PC-3 (cell line): ENCODE measurements at regions not wholly inside any gene's neighbourhood (a gene's known extent, or its start where the extent isn't known, plus 50 kb on each side); places are given as distances from the start of the nearest gene placed in this dataset.

Source experiments
- ATAC-seq: fragments of 200-7000 bp; cut with Tn5 transposase; 2 replicates; pipeline ENCODE4 v1.9.1; 2020; ENCODE audit warnings: mild to moderate bottlenecking, moderate library complexity
- BruUV-seq: library from RNA; stranded (reverse); fragments of 400-500 nt; replicated peaks from 2 replicates; lab custom pipeline; 2021; lab: Mats Ljungman, UMichigan
- CTCF ChIA-PET: fragments of 300-600 bp; sonication (Branson Sonifier 250); formaldehyde crosslinking; loops from one replicate; lab custom pipeline; 2022; ENCODE audit warnings: antibody characterized with exemption; lab: Charles Lee
- POLR2A ChIA-PET: fragments of 300-600 bp; sonication (Branson Sonifier 250); formaldehyde crosslinking; loops from one replicate; lab custom pipeline; 2022; ENCODE audit warnings: antibody characterized with exemption; ENCODE audit not compliant: unreplicated experiment; lab: Charles Lee
- DNase-seq: peaks from one replicate; pipeline ENCODE4 v3.0.0-alpha.2; 2015
- H2AFZ ChIP-seq: fragments of 300-600 bp; sonication (generic); 2 replicates; pipeline ENCODE4 v1.6.0; 2016; ENCODE audit warnings: antibody characterized with exemption, low read length
- H3F3A ChIP-seq: fragments of 300-600 bp; sonication (generic); one replicate; pipeline ENCODE4 v1.6.0; 2017; ENCODE audit warnings: antibody characterized with exemption, low read length, control low read depth, mild to moderate bottlenecking; ENCODE audit not compliant: unreplicated experiment
- H3K27ac ChIP-seq: fragments of 300-600 bp; sonication (generic); 2 replicates; pipeline ENCODE4 v1.5.1; 2016; ENCODE audit warnings: mild to moderate bottlenecking, low read length
- H3K27me3 ChIP-seq: fragments of 300-600 bp; sonication (generic); 2 replicates; pipeline ENCODE4 v1.6.1; 2016; ENCODE audit warnings: low read length, mixed read lengths
- H3K36me3 ChIP-seq: fragments of 300-600 bp; sonication (generic); 2 replicates; pipeline ENCODE4 v1.6.1; 2016; ENCODE audit warnings: low read depth, mixed run types, low read length, mixed read lengths
- H3K4me1 ChIP-seq: fragments of 300-600 bp; sonication (generic); 2 replicates; pipeline ENCODE4 v1.5.1; 2016; ENCODE audit warnings: low read length; ENCODE audit not compliant: insufficient read depth
- H3K4me2 ChIP-seq: fragments of 300-600 bp; sonication (generic); 2 replicates; pipeline ENCODE4 v1.6.0; 2016; ENCODE audit warnings: low read length
- H3K4me3 ChIP-seq: fragments of 300-600 bp; sonication (generic); 2 replicates; pipeline ENCODE4 v1.5.1; 2016; ENCODE audit warnings: mild to moderate bottlenecking, low read length, mixed read lengths
- H3K79me2 ChIP-seq: fragments of 300-600 bp; sonication (generic); 2 replicates; pipeline ENCODE4 v1.6.1; 2017; ENCODE audit warnings: low read length, mixed read lengths
- H3K9ac ChIP-seq: fragments of 300-600 bp; sonication (generic); 2 replicates; pipeline ENCODE4 v1.6.0; 2016; ENCODE audit warnings: mild to moderate bottlenecking, low read length
- H3K9me2 ChIP-seq: fragments of 300-600 bp; sonication (generic); replicated peaks from 2 replicates; pipeline ENCODE4 v1.6.1; 2016; ENCODE audit warnings: mixed run types, low read length, mixed read lengths
- H3K9me3 ChIP-seq: fragments of 300-600 bp; sonication (generic); 2 replicates; pipeline ENCODE4 v1.6.1; 2016; ENCODE audit warnings: low read length, mixed read lengths
- H4K20me1 ChIP-seq: fragments of 300-600 bp; sonication (generic); 2 replicates; pipeline ENCODE4 v1.6.1; 2016; ENCODE audit warnings: low read length, mixed read lengths
- EZH2 ChIP-seq: fragments of 300-600 bp; sonication (generic); IDR thresholded peaks from one replicate; pipeline ENCODE4 v1.6.1; 2017; ENCODE audit warnings: antibody characterized with exemption, mild to moderate bottlenecking, low read length; ENCODE audit not compliant: unreplicated experiment
- EZH2phosphoT487 ChIP-seq: fragments of 300-600 bp; sonication (generic); IDR thresholded peaks from 2 replicates; pipeline ENCODE4 v1.6.1; 2018; ENCODE audit warnings: mild to moderate bottlenecking, antibody characterized with exemption, low read length, borderline replicate concordance
- intact Hi-C: fragments of 100-400 bp; cut with micrococcal nuclease; formaldehyde crosslinking; loops from 2 replicates; pipeline ENCODE4 v1.9.0; 2023
- TF ChIP-seq, protein P1 (sequence below): fragments of 300-600 bp; sonication (generic); conservative IDR thresholded peaks from 2 replicates; pipeline ENCODE4 v1.5.1; 2017; ENCODE audit warnings: antibody characterized with exemption, low read depth, mild to moderate bottlenecking, low read length

- ChIA-PET POLR2A (no interaction called here), CTCF (no interaction called here)
- H3K9me2 ChIP-seq = no peaks in the 10 kb centered on the region
- no peak overlapping the region for H3K27ac ChIP-seq
- H3K27me3 ChIP-seq = 0 out of 2 replicates have a peak, but pooled peaks cover 12% of the 10 kb centered on the region
- DNase-seq (no peak), ATAC-seq (no peak)
- H3K4me1 ChIP-seq = no peaks in the 10 kb centered on the region
- intact Hi-C loops = no loop called here
- no TSS peak for BruUV-seq
- H3K4me2 ChIP-seq = no peak overlapping the region
- H3K79me2 ChIP-seq = no peaks in the 10 kb centered on the region
- no peak overlapping the region for H3K4me3 ChIP-seq
- no peaks in the 10 kb centered on the region for H4K20me1 ChIP-seq
- H3K9me3 ChIP-seq = no peaks in the 10 kb centered on the region
- no peaks in the 10 kb centered on the region for H3K36me3 ChIP-seq
- H2AFZ ChIP-seq = no peak overlapping the region
- TF ChIP-seq EZH2 (no peak), EZH2phosphoT487 (no peak)
- H3K9ac ChIP-seq = no peak overlapping the region
- H3F3A ChIP-seq = no peaks in the 10 kb centered on the region
These were observed 152.1 kb downstream of the URI1 start for GRCh38 chr19:30093966-30094755.

GRCh38 chr19:30094756-30095140, 152.7 kb downstream of the URI1 start:
- Histone ChIP-seq H3K27me3 (0 out of 2 replicates have a peak, but pooled peaks cover 6% of the 10 kb centered on the region), H3K27ac (no peak overlapping the region), H3F3A (no peaks in the 10 kb centered on the region), H3K9ac (no peak overlapping the region), H3K9me3 (no peaks in the 10 kb centered on the region), H3K4me2 (no peak overlapping the region), H3K36me3 (no peaks in the 10 kb centered on the region), H4K20me1 (no peaks in the 10 kb centered on the region), H3K79me2 (no peaks in the 10 kb centered on the region), H3K4me1 (no peaks in the 10 kb centered on the region), H2AFZ (no peak overlapping the region), H3K4me3 (no peak overlapping the region), H3K9me2 (no peaks in the 10 kb centered on the region)
- DNase-seq (no peak), ATAC-seq (no peak)
- ChIA-PET CTCF (no interaction called here), POLR2A (no interaction called here)
- TF ChIP-seq, protein P1, sequence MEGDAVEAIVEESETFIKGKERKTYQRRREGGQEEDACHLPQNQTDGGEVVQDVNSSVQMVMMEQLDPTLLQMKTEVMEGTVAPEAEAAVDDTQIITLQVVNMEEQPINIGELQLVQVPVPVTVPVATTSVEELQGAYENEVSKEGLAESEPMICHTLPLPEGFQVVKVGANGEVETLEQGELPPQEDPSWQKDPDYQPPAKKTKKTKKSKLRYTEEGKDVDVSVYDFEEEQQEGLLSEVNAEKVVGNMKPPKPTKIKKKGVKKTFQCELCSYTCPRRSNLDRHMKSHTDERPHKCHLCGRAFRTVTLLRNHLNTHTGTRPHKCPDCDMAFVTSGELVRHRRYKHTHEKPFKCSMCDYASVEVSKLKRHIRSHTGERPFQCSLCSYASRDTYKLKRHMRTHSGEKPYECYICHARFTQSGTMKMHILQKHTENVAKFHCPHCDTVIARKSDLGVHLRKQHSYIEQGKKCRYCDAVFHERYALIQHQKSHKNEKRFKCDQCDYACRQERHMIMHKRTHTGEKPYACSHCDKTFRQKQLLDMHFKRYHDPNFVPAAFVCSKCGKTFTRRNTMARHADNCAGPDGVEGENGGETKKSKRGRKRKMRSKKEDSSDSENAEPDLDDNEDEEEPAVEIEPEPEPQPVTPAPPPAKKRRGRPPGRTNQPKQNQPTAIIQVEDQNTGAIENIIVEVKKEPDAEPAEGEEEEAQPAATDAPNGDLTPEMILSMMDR = no peak
- no peak for TF ChIP-seq EZH2
- no peak for TF ChIP-seq EZH2phosphoT487
- BruUV-seq = no TSS peak
- intact Hi-C loops = no loop called here

DNA sequence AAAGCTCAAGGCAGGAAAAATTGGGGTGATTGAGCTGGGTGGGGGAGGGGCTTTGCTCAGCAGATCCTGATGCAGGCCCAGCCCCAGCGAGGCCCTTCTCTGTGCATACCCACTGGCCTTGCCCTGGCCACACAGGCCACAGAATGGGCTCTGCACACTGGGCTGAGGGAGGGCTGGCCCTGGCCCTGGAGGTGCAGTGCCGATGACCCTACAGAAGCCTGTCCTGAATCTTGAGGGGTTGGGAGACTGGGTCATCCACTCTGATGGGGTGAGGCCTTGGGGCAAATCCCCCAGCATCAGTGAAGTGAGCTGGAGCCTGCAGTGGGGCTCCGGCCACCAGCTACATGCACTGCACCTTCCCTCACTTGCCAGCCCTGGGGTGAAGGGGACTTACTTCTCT, 153.1 kb downstream of the URI1 start:
- Histone ChIP-seq H3K27me3 (0 out of 2 replicates have a peak, but pooled peaks cover 3% of the 10 kb centered on the region), H3K4me1 (no peaks in the 10 kb centered on the region), H2AFZ (no peak overlapping the region), H4K20me1 (no peaks in the 10 kb centered on the region), H3K27ac (no peak overlapping the region), H3K79me2 (no peaks in the 10 kb centered on the region), H3K9me3 (no peaks in the 10 kb centered on the region), H3K4me3 (no peak overlapping the region), H3K4me2 (no peak overlapping the region), H3K36me3 (no peaks in the 10 kb centered on the region), H3K9ac (no peak overlapping the region), H3K9me2 (no peaks in the 10 kb centered on the region), H3F3A (no peaks in the 10 kb centered on the region)
- TF ChIP-seq EZH2 = no peak
- no peak for TF ChIP-seq EZH2phosphoT487
- TF ChIP-seq, protein P1 = no peak
- ChIA-PET POLR2A (no interaction called here), CTCF (no interaction called here)
- ATAC-seq = no peak
- no TSS peak for BruUV-seq
- DNase-seq = no peak
- intact Hi-C loops = no loop called here
